ENCODE measurements at regions not wholly inside any gene's neighbourhood (a gene's known extent, or its start where the extent isn't known, plus 50 kb on each side); places are given as distances from the start of the nearest gene placed in this dataset.

- TF ChIP-seq CTCF (IDR thresholded peaks at IDR 0.05; ENCODE audit: insufficient read depth, low read length, poor library complexity, severe bottlenecking) (no peak), EZH2phosphoT487 (conservative IDR thresholded peaks at IDR 0.05; ENCODE audit: low read length) (no peak)
Observed at GRCh38 chr7:12865593-12865992, 178.2 kb downstream of the ARL4A start.

Data from SU-DHL-6 (cell line).